ENCODE measurements at regions not wholly inside any gene's neighbourhood (a gene's known extent, or its start where the extent isn't known, plus 50 kb on each side); places are given as distances from the start of the nearest gene placed in this dataset.

GRCh38 chr10:108721874-108722273 is 1201.4 kb downstream of the XPNPEP1 start:
- no peak overlapping the region for H3K4me3 ChIP-seq
- no peaks in the 10 kb centered on the region for H3K4me1 ChIP-seq
- no peaks in the 10 kb centered on the region for H3K36me3 ChIP-seq
- peaks cover 0 to 15% (median 0%) of the 10 kb centered on the region in 4 donors for H3K9me3 ChIP-seq
- TF ChIP-seq EP300 (IDR thresholded peaks at IDR 0.05) (no peak), CTCF (IDR thresholded peaks at IDR 0.05) (no peak), POLR2AphosphoS5 (IDR thresholded peaks at IDR 0.05) (no peak), POLR2A (IDR thresholded peaks at IDR 0.05) (no peak)
- H3K27ac ChIP-seq: no peak overlapping the region
- no peaks in the 10 kb centered on the region for H3K27me3 ChIP-seq
- intact Hi-C loops (cut with DNase I): no loop called here
- 10 to 68% methylated on average over 1 of the region's 1 CpG for WGBS, 2 donors
- no peak for DNase-seq

- Histone ChIP-seq H3K9me3 (peaks cover 0 to 19% (median 0%) of the 10 kb centered on the region in 4 donors), H3K4me3 (no peak overlapping the region), H3K27me3 (no peaks in the 10 kb centered on the region), H3K4me1 (no peaks in the 10 kb centered on the region), H3K36me3 (no peaks in the 10 kb centered on the region), H3K27ac (no peak overlapping the region)
- DNase-seq: no peak
- TF ChIP-seq POLR2A (IDR thresholded peaks at IDR 0.05) (no peak), POLR2AphosphoS5 (IDR thresholded peaks at IDR 0.05) (no peak), CTCF (IDR thresholded peaks at IDR 0.05) (no peak), EP300 (IDR thresholded peaks at IDR 0.05) (no peak)
- intact Hi-C loops (cut with DNase I): no loop called here
Observed at GRCh38 chr10:108716352-108716751, 1207.0 kb downstream of the XPNPEP1 start.

GRCh38 chr10:108709927-108710722 is 1213.2 kb downstream of the XPNPEP1 start:
- intact Hi-C loops (cut with DNase I): no loop called here
- Histone ChIP-seq H3K36me3 (no peaks in the 10 kb centered on the region), H3K27me3 (no peaks in the 10 kb centered on the region), H3K4me3 (no peak overlapping the region), H3K4me1 (no peaks in the 10 kb centered on the region), H3K9me3 (peaks cover 0 to 6% (median 0%) of the 10 kb centered on the region in 4 donors), H3K27ac (no peak overlapping the region)
- no peak for TF ChIP-seq CTCF (IDR thresholded peaks at IDR 0.05)
- DNase-seq: no peak
- 60 to 73% methylated on average over 5 of the region's 5 CpGs for WGBS, 2 donors

GRCh38 chr10:108708363-108708762 is 1214.9 kb downstream of the XPNPEP1 start:
- TF ChIP-seq POLR2AphosphoS5 (IDR thresholded peaks at IDR 0.05) (no peak), CTCF (IDR thresholded peaks at IDR 0.05) (no peak), EP300 (IDR thresholded peaks at IDR 0.05) (no peak), POLR2A (IDR thresholded peaks at IDR 0.05) (no peak)
- H3K9me3 ChIP-seq: peaks cover 0 to 6% (median 0%) of the 10 kb centered on the region in 4 donors
- intact Hi-C loops (cut with DNase I): no loop called here
- H3K27me3 ChIP-seq: no peaks in the 10 kb centered on the region
- H3K4me1 ChIP-seq: no peaks in the 10 kb centered on the region
- 83 to 89% methylated on average over 4 of the region's 4 CpGs for WGBS, 2 donors
- no peak overlapping the region for H3K4me3 ChIP-seq
- no peaks in the 10 kb centered on the region for H3K36me3 ChIP-seq
- H3K27ac ChIP-seq: no peak overlapping the region
- no peak for DNase-seq
